OCI-LY1 (cell line): ENCODE measurements at regions not wholly inside any gene's neighbourhood (a gene's known extent, or its start where the extent isn't known, plus 50 kb on each side); places are given as distances from the start of the nearest gene placed in this dataset.

Experiments used
- H2AFZ ChIP-seq: fragments of 200-600 bp; sonication (generic), shearing (Covaris generic); 2 replicates; pipeline ENCODE4 v1.6.0; 2014; ENCODE audit warnings: antibody characterized with exemption, mild to moderate bottlenecking, low read length
- H3F3A ChIP-seq: fragments of 200-600 bp; sonication (generic), shearing (Covaris generic); 2 replicates; pipeline ENCODE4 v1.6.0; 2014; ENCODE audit warnings: mild to moderate bottlenecking, antibody characterized with exemption, low read length, moderate library complexity; ENCODE audit not compliant: insufficient read depth
- H3K27ac ChIP-seq: fragments of 200-600 bp; sonication (generic); 2 replicates; pipeline ENCODE4 v1.5.1; 2014; ENCODE audit warnings: low read length, mixed run types, mild to moderate bottlenecking, low read depth; ENCODE audit not compliant: poor library complexity, severe bottlenecking
- H3K27me3 ChIP-seq: fragments of 200-600 bp; sonication (generic); 2 replicates; pipeline ENCODE4 v1.6.0; 2014; ENCODE audit warnings: antibody characterized with exemption, mild to moderate bottlenecking, low read length, moderate library complexity; ENCODE audit not compliant: insufficient read depth
- H3K36me3 ChIP-seq: fragments of 200-600 bp; sonication (generic); 2 replicates; pipeline ENCODE4 v1.6.1; 2014; ENCODE audit warnings: mild to moderate bottlenecking, antibody characterized with exemption, low read length, moderate library complexity, mixed read lengths; ENCODE audit not compliant: insufficient read depth
- H3K4me1 ChIP-seq: fragments of 200-600 bp; sonication (generic); 2 replicates; pipeline ENCODE4 v1.5.1; 2014; ENCODE audit warnings: mild to moderate bottlenecking, low read length, moderate library complexity; ENCODE audit not compliant: insufficient read depth, severe bottlenecking
- H3K4me2 ChIP-seq: fragments of 200-600 bp; sonication (generic), shearing (Covaris generic); 2 replicates; pipeline ENCODE4 v1.6.1; 2014; ENCODE audit warnings: low read length
- H3K4me3 ChIP-seq: fragments of 200-600 bp; sonication (generic); 2 replicates; pipeline ENCODE4 v1.5.1; 2014; ENCODE audit warnings: low read length, low read depth, mild to moderate bottlenecking, mixed read lengths; ENCODE audit not compliant: poor library complexity, severe bottlenecking
- H3K79me2 ChIP-seq: fragments of 200-600 bp; shearing (Covaris generic); 2 replicates; pipeline ENCODE4 v1.6.1; 2016; ENCODE audit warnings: mixed run types, low read length, mixed read lengths; ENCODE audit not compliant: insufficient read depth
- H3K9ac ChIP-seq: fragments of 200-600 bp; sonication (generic), shearing (Covaris generic); 2 replicates; pipeline ENCODE4 v1.6.1; 2014; ENCODE audit warnings: mild to moderate bottlenecking, low read length, mixed read lengths
- H3K9me2 ChIP-seq: fragments of 200-600 bp; sonication (generic), shearing (Covaris generic); 2 replicates; pipeline ENCODE4 v1.6.1; 2014; ENCODE audit warnings: low read depth, mild to moderate bottlenecking, low read length, mixed read lengths
- H3K9me3 ChIP-seq: fragments of 200-600 bp; shearing (Covaris generic); 2 replicates; pipeline ENCODE4 v1.6.1; 2014; ENCODE audit warnings: low read length, mixed read lengths
- H4K20me1 ChIP-seq: fragments of 200-600 bp; sonication (generic), shearing (Covaris generic); 2 replicates; pipeline ENCODE4 v1.6.0; 2016; ENCODE audit warnings: mild to moderate bottlenecking, low read length; ENCODE audit not compliant: insufficient read depth
- EZH2 ChIP-seq: fragments of 200-600 bp; sonication (generic), shearing (Covaris generic); IDR thresholded peaks from 2 replicates; pipeline ENCODE4 v1.8.0; 2017; ENCODE audit warnings: borderline replicate concordance, mixed run types, mild to moderate bottlenecking, antibody characterized with exemption, low read length, moderate library complexity, mixed read lengths
- TF ChIP-seq, protein P1 (sequence below): fragments of 200-600 bp; sonication (generic), shearing (Covaris generic); IDR thresholded peaks from 2 replicates; pipeline ENCODE4 v1.5.1; 2017; ENCODE audit warnings: mild to moderate bottlenecking, antibody characterized with exemption, low read length, moderate library complexity, mixed read lengths

GRCh38 chr15:48032911-48033310, 87.9 kb upstream of the SLC24A5 start:
- Histone ChIP-seq H3K27me3 (no peaks in the 10 kb centered on the region), H3F3A (no peaks in the 10 kb centered on the region), H3K4me1 (no peaks in the 10 kb centered on the region), H3K4me3 (no peak overlapping the region), H3K4me2 (no peak overlapping the region), H3K9me2 (no peaks in the 10 kb centered on the region), H2AFZ (no peak overlapping the region), H3K27ac (no peak overlapping the region), H3K36me3 (no peaks in the 10 kb centered on the region), H3K9me3 (no peaks in the 10 kb centered on the region), H3K79me2 (no peaks in the 10 kb centered on the region), H4K20me1 (no peaks in the 10 kb centered on the region), H3K9ac (no peak overlapping the region)
- TF ChIP-seq EZH2, result no peak
- TF ChIP-seq, protein P1, sequence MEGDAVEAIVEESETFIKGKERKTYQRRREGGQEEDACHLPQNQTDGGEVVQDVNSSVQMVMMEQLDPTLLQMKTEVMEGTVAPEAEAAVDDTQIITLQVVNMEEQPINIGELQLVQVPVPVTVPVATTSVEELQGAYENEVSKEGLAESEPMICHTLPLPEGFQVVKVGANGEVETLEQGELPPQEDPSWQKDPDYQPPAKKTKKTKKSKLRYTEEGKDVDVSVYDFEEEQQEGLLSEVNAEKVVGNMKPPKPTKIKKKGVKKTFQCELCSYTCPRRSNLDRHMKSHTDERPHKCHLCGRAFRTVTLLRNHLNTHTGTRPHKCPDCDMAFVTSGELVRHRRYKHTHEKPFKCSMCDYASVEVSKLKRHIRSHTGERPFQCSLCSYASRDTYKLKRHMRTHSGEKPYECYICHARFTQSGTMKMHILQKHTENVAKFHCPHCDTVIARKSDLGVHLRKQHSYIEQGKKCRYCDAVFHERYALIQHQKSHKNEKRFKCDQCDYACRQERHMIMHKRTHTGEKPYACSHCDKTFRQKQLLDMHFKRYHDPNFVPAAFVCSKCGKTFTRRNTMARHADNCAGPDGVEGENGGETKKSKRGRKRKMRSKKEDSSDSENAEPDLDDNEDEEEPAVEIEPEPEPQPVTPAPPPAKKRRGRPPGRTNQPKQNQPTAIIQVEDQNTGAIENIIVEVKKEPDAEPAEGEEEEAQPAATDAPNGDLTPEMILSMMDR, result no peak

GRCh38 chr15:48038221-48038620, 82.6 kb upstream of the SLC24A5 start:
- no peaks in the 10 kb centered on the region for H3K27me3 ChIP-seq
- no peak for TF ChIP-seq EZH2
- TF ChIP-seq, protein P1, result no peak
- no peaks in the 10 kb centered on the region for H3K36me3 ChIP-seq
- H3K79me2 ChIP-seq, result no peaks in the 10 kb centered on the region
- H3K4me3 ChIP-seq, result no peak overlapping the region
- no peak overlapping the region for H2AFZ ChIP-seq
- H3K9me2 ChIP-seq, result no peaks in the 10 kb centered on the region
- H3K4me1 ChIP-seq, result no peaks in the 10 kb centered on the region
- H3F3A ChIP-seq, result no peaks in the 10 kb centered on the region
- H3K9me3 ChIP-seq, result no peaks in the 10 kb centered on the region
- H3K9ac ChIP-seq, result no peak overlapping the region
- no peak overlapping the region for H3K27ac ChIP-seq
- no peaks in the 10 kb centered on the region for H4K20me1 ChIP-seq
- no peak overlapping the region for H3K4me2 ChIP-seq

GRCh38 chr15:48040166-48040817, 80.5 kb upstream of the SLC24A5 start:
- TF ChIP-seq EZH2, result no peak
- TF ChIP-seq, protein P1, result no peak
- Histone ChIP-seq H3K9me2 (no peaks in the 10 kb centered on the region), H3K4me3 (no peak overlapping the region), H3K4me1 (no peaks in the 10 kb centered on the region), H3K36me3 (no peaks in the 10 kb centered on the region), H3K4me2 (no peak overlapping the region), H3K79me2 (no peaks in the 10 kb centered on the region), H3K27ac (no peak overlapping the region), H2AFZ (no peak overlapping the region), H4K20me1 (no peaks in the 10 kb centered on the region), H3K9me3 (no peaks in the 10 kb centered on the region), H3F3A (no peaks in the 10 kb centered on the region), H3K9ac (no peak overlapping the region), H3K27me3 (no peaks in the 10 kb centered on the region)
